ENCODE measurements at regions not wholly inside any gene's neighbourhood (a gene's known extent, or its start where the extent isn't known, plus 50 kb on each side); places are given as distances from the start of the nearest gene placed in this dataset.
"Not testable (repeated sequence)": the region's sequence is repeated elsewhere in the genome, so short reads cannot be mapped to it uniquely, and the experiment has no call there.

DNA sequence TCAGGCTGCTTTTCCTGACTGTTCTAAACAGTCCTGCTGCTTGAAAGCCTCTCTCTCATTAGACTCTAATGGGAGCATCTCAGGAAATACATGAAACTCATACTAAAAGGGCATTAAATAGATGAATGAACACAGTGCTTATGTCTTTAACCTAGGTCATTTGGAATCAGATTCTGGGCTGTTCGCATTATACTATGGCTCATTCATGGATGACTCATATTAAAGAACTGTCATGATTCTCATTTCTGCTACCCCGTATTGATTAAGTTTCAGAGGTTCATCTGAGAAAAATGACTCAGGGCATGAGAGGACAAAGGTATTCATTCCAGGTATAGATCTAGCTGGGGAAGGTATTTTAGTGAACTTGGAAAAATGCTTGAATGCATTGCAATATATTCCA, 335.5 kb downstream of the GJA1 start:
- DNase-seq = no peak

DNA sequence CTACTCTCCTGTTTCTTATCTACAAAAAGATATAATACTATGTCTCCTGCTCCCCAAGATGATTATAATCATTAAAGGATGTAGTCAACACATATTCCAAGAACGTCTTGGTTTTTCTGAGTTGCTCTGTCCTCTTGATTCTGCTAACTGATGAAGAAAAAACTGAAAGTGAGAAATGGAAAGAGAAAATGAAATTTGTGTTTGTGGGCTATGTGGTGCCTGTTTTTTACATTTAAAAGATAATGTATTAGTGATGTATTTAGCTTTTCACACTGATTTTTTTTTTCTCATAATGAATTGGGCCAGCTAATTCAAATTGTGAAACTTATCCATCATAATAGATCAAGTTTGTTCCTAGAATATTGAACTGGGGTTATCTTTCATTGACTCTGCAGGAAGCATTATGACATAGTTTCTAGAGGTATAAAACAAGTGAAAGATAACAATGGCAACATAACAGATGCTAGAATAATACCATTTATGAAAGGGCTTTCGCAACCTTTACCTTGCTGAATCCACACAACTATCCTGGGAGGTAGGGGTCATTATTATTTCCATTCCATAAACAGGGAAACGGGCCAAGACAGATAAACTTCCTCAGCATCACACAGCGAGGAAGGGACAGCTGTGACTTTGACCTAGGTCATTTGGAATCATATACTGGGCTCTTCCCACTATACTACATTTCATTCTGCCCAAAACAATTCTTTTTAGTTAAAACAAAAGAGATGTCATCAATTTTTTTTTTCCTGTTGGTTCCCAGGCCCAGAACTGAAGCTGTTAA, 336.7 kb downstream of the GJA1 start:
- DNase-seq = no peak

DNA sequence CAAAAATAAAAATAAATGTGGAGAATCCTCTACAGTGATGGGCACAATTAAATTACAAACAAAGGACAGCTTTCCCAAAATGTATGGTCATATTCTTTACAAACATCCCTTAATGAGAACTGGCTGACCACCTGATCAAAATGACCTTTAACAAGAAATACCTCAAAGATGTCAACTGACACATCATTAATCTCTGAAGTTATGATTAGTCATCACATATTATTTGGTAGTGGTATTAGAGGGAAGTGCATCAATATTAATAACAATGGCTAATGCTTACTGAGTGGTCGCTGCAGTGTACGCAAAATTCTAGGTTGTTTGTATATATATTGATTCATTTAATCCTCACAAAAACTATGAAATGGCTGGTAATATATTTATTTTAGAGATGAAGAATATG, 340.6 kb downstream of the GJA1 start:
- DNase-seq = no peak

DNA sequence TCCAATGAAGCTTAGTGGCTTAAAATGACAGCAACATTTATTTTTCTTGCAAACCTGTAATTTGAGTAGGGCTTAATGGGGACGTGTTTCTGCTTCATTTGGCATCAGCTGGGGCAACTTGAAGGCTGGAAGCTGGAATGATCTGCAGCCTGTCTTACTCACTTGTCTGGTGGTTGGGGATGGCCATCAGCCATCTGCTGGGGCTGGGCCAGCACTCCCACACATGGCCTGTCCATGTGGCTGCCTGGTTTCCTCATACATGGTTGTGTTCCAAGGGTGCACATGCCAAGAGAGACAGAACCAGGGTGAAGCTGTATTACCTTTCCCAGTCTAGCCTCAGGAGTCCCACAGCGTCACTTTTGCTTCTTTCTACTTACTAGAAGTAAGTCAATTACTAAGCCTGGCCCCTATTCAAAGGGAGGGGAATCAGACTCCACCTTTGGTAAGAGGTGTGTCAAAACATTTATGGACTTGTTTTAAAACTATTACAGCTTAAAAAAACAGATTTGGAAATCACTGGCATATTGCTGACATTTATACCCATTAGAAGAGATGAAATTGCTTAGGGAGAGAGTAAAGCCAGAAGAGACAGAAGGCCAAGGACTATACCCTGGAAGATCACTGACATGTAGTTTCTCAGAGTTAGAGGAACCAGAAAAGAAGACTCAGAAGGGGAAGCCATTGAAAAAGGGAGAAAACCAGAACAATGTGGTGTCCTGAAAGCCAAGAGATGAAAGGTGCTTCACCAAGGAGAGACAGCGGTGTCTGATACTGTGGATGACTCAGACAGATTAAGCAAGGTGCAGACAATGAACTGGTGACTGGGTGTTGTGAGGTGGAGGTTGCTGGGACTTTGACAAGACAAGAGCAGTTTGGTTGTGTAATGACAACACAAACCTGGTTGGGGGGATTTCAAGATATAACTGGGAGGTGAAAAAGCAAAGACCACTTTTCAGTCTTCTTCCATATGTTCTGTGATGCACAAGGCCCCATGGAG, 345.2 kb downstream of the GJA1 start:
- DNase-seq = no peak

DNA sequence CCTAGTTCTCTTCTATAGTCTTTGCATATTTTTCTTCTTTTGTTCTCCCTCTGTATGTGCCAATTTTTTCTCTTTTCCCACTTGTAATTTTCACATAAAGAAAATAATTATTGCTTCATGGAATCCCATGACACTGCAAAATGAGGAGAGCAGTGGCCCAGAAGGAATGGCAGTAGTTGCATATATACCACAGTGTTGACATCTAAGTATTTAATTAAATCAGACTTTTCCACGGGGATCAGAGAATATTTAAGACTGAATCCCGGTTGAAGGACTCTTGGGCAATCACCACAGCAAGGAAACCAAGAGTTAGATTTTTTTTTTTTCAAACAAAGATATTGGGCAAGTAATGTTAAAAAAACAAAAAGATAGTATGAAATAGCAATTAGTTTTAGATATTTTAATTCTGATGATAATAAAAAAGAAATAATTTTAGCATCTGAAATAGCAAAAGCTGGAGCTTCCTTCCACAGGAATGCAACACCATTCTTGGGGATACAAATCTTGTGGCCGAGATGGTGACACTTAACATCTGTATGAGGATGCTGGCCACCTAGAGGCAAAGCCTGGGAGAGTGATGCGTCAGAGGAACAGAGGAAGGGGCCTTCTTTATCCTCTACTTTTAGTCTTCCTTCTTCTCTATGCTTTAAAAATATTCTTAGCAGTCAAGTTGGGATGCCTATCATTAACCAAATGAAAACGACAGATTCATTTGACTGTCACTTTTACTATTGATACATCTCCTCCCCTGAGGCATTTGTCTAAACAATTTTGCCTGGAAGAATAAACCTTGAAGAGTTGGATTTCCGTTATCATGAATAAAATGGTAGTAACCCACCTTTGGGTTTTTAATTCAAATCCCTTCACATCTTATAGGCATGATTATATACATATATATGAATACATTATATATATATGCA, 356.2 kb downstream of the GJA1 start:
- DNase-seq = no peak

DNA sequence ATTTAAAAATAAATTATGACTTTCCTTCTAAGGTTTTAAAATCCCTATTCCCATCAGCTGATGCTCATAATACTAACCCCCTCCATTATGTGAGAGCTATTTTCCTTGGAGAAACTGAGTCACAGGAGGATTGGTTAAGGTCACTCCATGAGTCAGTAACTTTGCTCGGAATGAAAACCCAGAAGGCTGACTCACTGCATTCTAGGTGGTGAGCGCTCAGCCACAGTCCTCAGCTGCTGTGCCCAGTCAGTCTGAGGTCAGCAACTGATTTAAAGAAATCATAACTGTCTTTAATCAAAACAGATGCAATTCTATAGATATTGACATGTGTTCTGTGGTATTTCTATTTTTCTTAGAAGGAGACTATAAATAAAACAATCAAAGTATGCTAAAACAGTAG, 359.2 kb downstream of the GJA1 start:
- DNase-seq = no peak

DNA sequence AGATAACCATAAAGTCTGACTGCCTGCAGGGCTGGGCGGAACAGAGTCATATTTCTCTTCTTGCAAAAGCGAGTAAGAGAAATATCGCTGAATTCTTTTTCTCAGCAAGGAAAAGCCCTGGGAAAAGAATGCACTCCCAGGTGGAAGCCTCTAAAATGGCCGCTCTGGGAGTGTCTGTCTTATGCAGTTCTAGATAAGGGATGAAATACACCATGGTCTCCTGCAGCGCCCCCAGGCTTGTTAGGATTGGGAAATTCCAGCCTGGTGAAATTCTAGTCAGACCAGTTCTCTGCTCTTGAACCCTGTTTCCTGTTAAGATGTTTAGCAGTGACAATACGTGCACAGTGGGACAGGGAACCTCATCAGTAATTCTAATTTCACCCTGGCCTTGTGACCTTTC, 362.2 kb downstream of the GJA1 start:
- not testable (repeated sequence) for DNase-seq

DNA sequence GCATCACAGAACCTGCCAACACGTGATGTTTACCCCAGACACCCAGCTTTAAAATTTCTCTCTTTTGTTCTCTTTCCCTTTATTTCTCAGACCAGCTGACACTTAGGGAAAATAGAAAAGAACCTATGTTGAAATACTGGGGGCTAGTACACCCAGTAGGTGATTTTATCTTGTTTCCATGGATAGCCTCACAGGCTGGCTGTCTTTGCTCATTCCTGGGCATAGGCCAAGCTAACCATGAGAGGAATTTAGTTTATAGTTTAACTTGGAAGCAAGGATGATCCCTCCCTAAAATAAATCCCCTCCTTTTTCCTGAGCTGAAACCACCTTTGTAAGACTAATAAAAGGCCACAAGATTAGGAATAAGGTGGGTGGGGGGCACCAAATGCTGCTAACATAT, 362.7 kb downstream of the GJA1 start:
- DNase-seq = not testable (repeated sequence)

DNA sequence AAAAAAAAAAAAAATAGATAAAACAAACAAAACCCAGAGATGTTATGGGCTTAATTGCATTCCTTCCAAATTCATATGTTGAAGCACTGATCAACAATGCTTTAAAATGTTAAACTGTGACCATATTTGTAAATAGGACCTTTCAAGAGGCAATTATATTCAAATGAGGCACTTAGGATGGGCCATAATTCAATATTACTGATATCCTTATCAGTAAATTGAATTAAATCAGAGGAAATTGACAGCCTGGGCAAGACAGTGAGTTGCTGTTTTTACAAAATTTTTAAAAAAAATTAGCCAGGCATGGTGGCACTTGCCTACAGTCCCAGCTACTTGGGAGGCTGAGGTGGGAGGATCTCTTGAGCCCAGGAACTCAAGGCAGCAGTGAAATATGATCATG, 364.1 kb downstream of the GJA1 start:
- DNase-seq = no peak

DNA sequence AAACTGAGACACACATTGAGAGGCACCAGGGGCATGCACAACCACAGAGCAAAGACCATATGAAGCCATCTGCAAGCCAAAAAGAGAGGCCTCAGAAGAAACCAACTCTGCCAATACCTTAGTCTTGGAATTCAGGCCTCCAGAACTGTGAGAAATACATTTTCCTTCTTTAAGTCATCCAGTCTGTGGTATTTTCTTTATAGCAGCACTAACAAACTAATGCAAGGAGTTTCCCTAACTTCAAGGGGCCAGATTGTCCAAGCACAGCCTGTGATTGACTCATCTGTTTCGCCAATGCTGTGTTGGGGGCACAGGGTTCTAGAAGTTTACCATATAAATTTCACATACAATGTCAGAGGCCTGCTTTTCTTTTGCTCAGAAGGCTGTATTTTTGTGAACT, 364.6 kb downstream of the GJA1 start:
- no peak for DNase-seq

DNA sequence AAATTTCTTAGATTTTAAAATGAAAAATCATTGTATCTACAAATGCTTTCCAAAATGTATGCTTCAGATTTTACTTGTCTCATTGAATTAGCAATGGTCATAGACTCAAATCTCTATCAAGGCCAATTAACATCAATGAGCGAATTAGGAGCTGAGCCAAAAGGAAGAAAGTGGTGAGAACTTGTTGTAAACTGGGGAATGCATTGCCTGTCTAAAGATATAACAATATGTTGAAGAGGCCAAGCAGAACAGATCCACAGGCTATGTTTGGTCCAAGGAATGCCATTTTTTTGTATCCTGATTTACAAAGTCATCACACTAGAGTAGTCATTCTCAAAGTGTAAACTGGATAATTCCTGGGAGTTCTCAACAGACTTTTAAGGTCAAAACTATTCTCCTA, 370.7 kb downstream of the GJA1 start:
- no peak for DNase-seq

DNA sequence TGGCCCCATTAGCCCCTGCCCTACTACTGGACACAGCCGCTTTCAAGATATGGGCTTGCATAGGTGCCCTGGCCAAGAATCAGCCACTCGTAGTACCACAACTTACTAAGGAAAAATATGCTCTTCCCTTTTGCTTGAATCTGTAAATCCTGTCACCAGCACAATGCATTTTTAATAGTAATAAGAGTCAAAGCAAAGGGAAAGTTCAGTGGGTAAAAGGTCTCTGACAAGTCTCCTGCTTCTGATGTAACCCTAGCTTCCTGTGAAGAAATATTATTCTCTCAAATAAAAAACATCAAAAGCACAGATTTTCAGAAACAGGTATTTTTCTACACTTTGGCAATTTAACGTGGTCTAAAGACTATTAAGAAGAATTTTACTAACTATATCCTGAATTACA, 373.8 kb downstream of the GJA1 start:
- DNase-seq = no peak

DNA sequence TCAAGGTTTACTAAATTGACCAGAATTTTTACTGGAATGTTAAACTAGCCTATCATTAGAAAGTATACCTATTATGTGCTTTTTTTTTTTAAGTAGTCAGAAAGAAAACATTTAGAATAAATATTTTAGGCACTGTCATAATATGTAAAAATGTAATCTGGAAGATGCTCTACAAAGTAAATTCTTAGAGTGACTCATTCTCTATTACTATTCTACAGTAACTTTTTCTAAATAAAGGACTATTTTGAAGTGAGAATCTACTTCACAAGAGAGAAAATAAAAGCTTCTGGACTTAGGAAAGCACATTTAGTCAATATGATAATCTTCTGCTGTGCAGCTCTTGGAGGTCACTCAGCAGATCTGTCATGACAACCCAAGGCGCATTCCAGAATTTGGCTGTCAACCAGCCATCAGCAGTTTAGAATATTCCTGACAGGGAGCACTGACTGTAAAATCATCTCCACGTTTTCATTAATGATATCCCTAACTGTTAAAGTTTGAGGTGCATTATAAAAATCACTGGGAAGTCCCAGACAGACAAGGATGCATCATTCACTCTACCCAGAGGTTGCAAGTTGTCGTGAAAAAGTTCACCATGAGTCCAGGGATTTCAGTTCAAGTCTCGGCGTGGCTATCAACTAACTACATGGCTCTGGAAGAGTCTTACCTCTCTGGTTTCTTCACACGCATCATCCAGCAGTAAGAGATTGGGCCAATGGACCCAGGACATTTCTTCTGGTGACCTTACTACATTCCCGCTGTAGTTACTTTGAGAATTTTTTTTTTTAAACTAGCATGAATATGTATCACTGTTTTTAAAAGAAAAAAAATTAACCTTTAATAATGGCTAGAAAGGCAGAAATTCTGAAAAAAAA, 374.9 kb downstream of the GJA1 start:
- no peak for DNase-seq

DNA sequence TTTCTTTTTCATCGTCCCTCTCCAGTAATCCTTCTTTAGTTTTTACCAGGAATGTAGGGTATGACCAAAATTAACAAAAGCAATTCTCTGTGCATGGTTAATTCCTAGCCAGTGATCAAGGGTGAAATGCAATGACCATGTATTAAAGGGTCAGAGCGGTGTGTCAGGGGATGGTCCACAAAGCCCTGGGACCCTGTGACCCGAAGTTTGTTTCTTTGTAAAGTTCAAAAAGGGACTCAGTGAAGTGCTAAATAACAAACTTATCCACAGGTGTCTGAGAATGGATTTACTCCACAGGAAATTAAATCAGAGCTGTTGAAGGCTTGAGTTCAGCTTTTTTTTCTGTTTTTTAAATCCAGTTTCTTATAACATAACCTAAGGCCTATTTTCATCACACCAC, 375.7 kb downstream of the GJA1 start:
- no peak for DNase-seq

DNA sequence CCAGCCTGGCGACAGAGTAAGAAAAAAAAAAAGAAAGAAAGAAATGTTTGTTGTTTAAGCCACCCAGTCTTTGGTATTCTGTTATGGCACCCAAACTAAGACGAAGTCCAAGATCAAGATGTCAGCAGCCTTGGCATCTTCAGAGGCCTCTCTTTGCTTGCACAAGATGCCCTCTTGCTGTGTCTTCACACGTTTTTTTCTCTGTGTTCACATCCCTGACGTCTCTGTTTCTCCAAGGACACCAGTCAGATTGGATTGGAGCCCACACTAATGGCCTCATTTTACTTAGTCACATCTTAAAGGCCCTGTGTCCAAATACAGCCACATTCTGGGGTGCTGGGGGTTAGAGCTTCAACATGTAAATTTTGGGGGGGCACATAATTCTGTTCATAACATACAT, 380.9 kb downstream of the GJA1 start:
- DNase-seq = no peak

DNA sequence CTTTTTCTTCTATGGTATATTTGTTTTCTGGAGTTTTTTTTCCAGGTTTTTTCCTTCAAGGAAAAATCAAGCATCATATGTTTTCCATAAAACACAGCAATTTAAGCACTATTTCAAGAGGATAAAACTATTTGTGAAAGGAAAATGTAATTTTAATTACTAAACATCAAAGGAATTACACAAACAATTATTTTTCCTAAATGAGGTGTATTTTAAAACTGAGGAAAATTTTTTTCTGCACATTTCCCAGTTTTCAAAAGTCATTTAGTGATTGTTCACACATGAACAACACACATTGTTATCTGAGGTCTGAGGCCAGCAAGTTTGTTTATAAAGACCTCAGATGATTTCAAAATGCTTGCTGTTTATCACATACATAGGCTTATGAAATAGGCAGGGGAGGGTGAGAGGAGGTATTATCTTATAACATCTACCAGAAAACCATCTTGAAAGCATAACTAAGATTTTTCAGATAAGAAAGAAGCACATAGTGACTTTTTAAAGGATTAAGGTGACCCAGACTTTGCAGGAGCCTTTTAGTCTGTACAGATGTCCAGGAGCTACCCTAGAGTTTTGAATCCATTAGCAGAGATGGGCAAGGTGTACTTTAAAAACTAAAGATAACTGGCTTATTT, 381.6 kb downstream of the GJA1 start:
- no peak for DNase-seq

DNA sequence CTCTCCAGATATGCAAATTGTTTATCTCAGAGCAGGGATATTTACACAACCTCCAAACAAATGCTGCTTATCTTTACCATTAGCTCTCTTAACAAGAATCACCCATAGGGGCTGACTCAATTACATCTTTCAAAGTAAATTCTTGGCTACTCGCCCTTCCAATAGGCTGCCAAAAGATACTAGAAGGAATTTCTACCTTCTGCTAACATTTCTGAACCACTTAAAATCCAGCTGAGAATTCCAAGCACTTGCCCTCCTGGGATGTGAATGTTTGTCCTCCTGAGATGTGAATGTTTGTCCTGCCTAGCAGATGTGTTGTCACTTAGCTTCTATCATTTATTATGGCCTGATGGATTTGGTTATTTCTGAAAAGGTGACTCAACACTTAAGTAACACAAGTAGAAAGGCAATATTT, 388.0 kb downstream of the GJA1 start:
- no peak for DNase-seq

DNA sequence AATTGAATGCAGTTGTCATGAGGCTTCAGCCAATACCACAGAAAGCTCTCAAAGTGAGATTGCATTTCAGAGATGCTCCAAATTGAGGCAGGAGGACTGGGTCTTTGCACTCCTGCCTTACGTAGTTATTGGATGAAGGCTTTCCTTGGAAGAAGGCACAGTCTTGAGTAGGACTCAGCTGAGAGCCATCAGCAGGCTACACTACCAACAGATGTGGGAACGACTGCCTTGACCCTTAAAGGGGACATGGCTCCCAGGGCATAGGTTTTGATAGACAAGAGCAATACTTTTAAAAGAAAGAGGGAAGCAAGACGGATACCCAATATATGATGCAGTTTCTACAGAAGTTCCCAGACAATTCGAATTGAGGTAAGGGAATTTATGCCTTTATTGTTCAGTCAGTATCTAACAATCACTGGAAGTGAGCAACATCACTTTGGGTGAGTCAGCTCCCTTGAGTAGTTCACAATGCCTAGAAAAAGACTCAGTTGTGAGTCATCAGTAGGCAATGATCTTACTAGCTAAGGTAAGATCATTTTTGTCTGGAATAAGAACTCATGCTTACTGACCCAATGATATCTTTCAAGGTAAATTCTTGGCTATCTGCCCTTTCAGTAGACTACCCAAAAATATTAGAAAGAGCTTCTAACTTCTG, 390.8 kb downstream of the GJA1 start:
- DNase-seq = no peak

DNA sequence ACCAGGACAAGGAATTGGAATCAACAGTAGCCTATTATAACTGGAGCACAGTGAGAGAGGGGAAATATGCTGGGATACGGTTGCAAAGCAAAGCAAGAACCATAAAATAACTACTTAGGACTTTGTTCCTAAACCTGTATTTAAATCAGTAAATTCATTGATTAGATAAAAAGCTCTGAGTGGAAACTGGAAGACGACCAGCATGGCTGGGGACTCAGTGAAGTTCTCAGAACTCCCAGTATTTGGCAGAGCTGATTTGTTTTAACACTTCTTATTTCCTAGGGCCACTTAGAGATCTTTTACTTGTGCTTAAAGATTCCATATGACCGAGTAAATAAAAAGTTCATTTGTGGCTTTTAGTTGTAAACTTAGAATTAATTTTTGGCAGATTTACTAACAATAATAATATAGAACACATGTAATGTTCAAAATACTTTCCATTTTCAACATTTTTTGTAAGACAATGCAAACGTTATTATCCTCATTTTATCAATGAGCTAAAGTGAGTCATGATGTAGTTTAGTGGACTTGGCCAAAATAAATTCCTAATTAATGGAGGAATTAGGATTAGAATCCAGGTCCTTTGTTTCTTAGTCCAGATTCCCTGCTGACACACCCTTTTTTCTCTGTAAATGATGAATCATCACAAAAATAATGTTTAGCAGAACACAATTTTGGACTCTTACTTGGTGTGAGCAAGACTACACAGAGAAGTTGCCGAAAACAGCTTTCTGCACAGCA, 392.9 kb downstream of the GJA1 start:
- DNase-seq = no peak

DNA sequence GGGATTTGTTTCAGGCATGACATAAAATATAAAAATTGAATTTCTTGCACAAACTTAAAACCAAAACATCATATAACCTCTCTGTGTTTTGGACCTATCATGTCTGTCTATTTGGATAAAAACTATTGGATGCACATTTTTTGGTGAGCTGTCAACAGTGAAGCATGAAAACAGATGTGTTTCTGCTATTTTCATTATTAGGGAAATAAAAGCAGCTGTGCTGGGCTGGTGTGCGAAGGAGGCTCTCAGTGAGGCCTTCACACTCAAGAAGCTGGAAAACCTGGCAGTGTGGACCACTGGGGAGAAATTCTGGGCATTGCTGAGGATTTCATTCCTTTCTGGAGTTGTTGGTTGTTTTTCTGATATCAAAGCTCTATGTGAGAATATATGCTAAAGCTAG, 395.3 kb downstream of the GJA1 start:
- no peak for DNase-seq

Measured in midbrain (tissue), 1 donor.